GM19023 (cell line): ENCODE measurements at regions not wholly inside any gene's neighbourhood (a gene's known extent, or its start where the extent isn't known, plus 50 kb on each side); places are given as distances from the start of the nearest gene placed in this dataset.
A peak's percentile ranks its signal among the peaks of the same experiment; 100 is the strongest.
"Not testable (repeated sequence)": the region's sequence is repeated elsewhere in the genome, so short reads cannot be mapped to it uniquely, and the experiment has no call there.

Experiments used
- ATAC-seq: cut with Tn5 transposase; IDR thresholded peaks from one replicate; pipeline ENCODE4 v1.9.1; 2021; ENCODE audit warnings: mild to moderate bottlenecking, moderate library complexity; ENCODE audit not compliant: unreplicated experiment

- ATAC-seq, result no peak
These were observed 62.1 kb downstream of the ZWINT start for GRCh38 chr10:56298941-56299340.

- ATAC-seq, result no peak
These were observed 64.4 kb downstream of the ZWINT start for GRCh38 chr10:56296618-56297017.

- no peak for ATAC-seq
These were observed 72.7 kb downstream of the ZWINT start for GRCh38 chr10:56288403-56288802.

- no peak for ATAC-seq
These were observed 75.0 kb downstream of the ZWINT start for GRCh38 chr10:56286096-56286495.

GRCh38 chr10:56279270-56279669 is 81.8 kb downstream of the ZWINT start:
- no peak for ATAC-seq

- ATAC-seq, result no peak
These were observed 91.9 kb downstream of the ZWINT start for GRCh38 chr10:56269181-56269580.

GRCh38 chr10:56266120-56266519 is 94.9 kb downstream of the ZWINT start:
- ATAC-seq, result no peak

GRCh38 chr10:56258991-56259390 is 102.1 kb downstream of the ZWINT start:
- ATAC-seq, result no peak

GRCh38 chr10:56258378-56258777 is 102.7 kb downstream of the ZWINT start:
- no peak for ATAC-seq

GRCh38 chr10:56255298-56255697 is 105.8 kb downstream of the ZWINT start:
- ATAC-seq, result no peak

GRCh38 chr10:56240471-56240870 is 120.6 kb downstream of the ZWINT start:
- no peak for ATAC-seq

- no peak for ATAC-seq
These were observed 129.6 kb downstream of the ZWINT start for GRCh38 chr10:56231436-56231835.

- ATAC-seq, result no peak
These were observed 138.8 kb downstream of the ZWINT start for GRCh38 chr10:56222237-56222636.

GRCh38 chr10:56212951-56213350 is 148.1 kb downstream of the ZWINT start:
- ATAC-seq, result no peak

- peak; percentile 69 for ATAC-seq
These were observed 179.5 kb downstream of the ZWINT start for GRCh38 chr10:56181607-56182006.

- ATAC-seq, result no peak
These were observed 182.8 kb downstream of the ZWINT start for GRCh38 chr10:56178210-56178609.

- ATAC-seq, result not testable (repeated sequence)
These were observed 206.0 kb downstream of the ZWINT start for GRCh38 chr10:56155091-56155513.

GRCh38 chr10:56146806-56147205 is 214.3 kb downstream of the ZWINT start:
- ATAC-seq, result no peak

GRCh38 chr10:56142092-56142728 is 218.8 kb downstream of the ZWINT start:
- ATAC-seq, result peak; percentile 80

GRCh38 chr10:56139405-56139804 is 221.7 kb downstream of the ZWINT start:
- no peak for ATAC-seq

- ATAC-seq, result no peak
These were observed 225.2 kb downstream of the ZWINT start for GRCh38 chr10:56135828-56136227.

- ATAC-seq, result no peak
These were observed 237.8 kb downstream of the ZWINT start for GRCh38 chr10:56123247-56123646.

- ATAC-seq, result no peak
These were observed 244.4 kb downstream of the ZWINT start for GRCh38 chr10:56116684-56117083.
